H9 (cell line): ENCODE measurements at regions not wholly inside any gene's neighbourhood (a gene's known extent, or its start where the extent isn't known, plus 50 kb on each side); places are given as distances from the start of the nearest gene placed in this dataset.

Experiments
- DNase-seq: peaks from one replicate; pipeline ENCODE4 v3.0.0-alpha.2; 2017
- H2AFZ ChIP-seq: one replicate; pipeline ENCODE4 v1.6.1; 2013; ENCODE audit warnings: mild to moderate bottlenecking, low read length, control low read depth, moderate library complexity
- H2AK5ac ChIP-seq: 2 replicates; pipeline ENCODE4 v1.6.1; 2013; ENCODE audit warnings: low read length, control low read depth, mixed read lengths; ENCODE audit not compliant: insufficient read length
- H2BK120ac ChIP-seq: one replicate; pipeline ENCODE4 v1.6.1; 2013; ENCODE audit warnings: low read depth, mild to moderate bottlenecking, low read length, control low read depth, inconsistent platforms; ENCODE audit not compliant: poor library complexity, severe bottlenecking
- H2BK12ac ChIP-seq: 2 replicates; pipeline ENCODE4 v1.6.1; 2013; ENCODE audit warnings: low read length, control low read depth, mixed read lengths, low read depth; ENCODE audit not compliant: insufficient read length
- H2BK15ac ChIP-seq: 2 replicates; pipeline ENCODE4 v1.6.1; 2013; ENCODE audit warnings: low read depth, low read length, control low read depth
- H2BK20ac ChIP-seq: one replicate; pipeline ENCODE4 v1.6.1; 2013; ENCODE audit warnings: low read depth, mild to moderate bottlenecking, low read length, control low read depth, inconsistent platforms; ENCODE audit not compliant: poor library complexity, severe bottlenecking
- H2BK5ac ChIP-seq: 2 replicates; pipeline ENCODE4 v1.6.1; 2013; ENCODE audit warnings: low read length, control low read depth, mixed read lengths; ENCODE audit not compliant: insufficient read length
- H3K14ac ChIP-seq: 2 replicates; pipeline ENCODE4 v1.6.1; 2013; ENCODE audit warnings: low read length, control low read depth; ENCODE audit not compliant: insufficient read depth
- H3K18ac ChIP-seq: 2 replicates; pipeline ENCODE4 v1.6.1; 2013; ENCODE audit warnings: low read depth, mild to moderate bottlenecking, mixed read lengths, low read length, control low read depth; ENCODE audit not compliant: insufficient read length
- H3K23ac ChIP-seq: 2 replicates; pipeline ENCODE4 v1.6.1; 2013; ENCODE audit warnings: low read length, control low read depth, mixed read lengths, low read depth; ENCODE audit not compliant: insufficient read length
- H3K23me2 ChIP-seq: 2 replicates; pipeline ENCODE4 v1.6.1; 2013; ENCODE audit warnings: low read depth, mild to moderate bottlenecking, mixed read lengths, low read length, control low read depth; ENCODE audit not compliant: insufficient read length, poor library complexity, severe bottlenecking
- H3K27ac ChIP-seq: 2 replicates; pipeline ENCODE4 v1.5.1; 2013; ENCODE audit warnings: low read length, control low read depth, mixed read lengths, low read depth; ENCODE audit not compliant: insufficient read length
- H3K27me3 ChIP-seq: 2 replicates; pipeline ENCODE4 v1.6.1; 2013; ENCODE audit warnings: low read length, control low read depth, inconsistent platforms; ENCODE audit not compliant: insufficient read depth
- H3K4ac ChIP-seq: 2 replicates; pipeline ENCODE4 v1.6.1; 2013; ENCODE audit warnings: low read depth, mild to moderate bottlenecking, control low read depth, inconsistent platforms, low read length, moderate library complexity
- H3K4me1 ChIP-seq: 2 replicates; pipeline ENCODE4 v1.6.1; 2013; ENCODE audit warnings: low read length, control low read depth, inconsistent platforms; ENCODE audit not compliant: insufficient read depth
- H3K4me2 ChIP-seq: 2 replicates; pipeline ENCODE4 v1.6.1; 2013; ENCODE audit warnings: low read length, control low read depth, mixed read lengths; ENCODE audit not compliant: insufficient read length, insufficient read depth
- H3K56ac ChIP-seq: 2 replicates; pipeline ENCODE4 v1.6.1; 2013; ENCODE audit warnings: low read depth, mild to moderate bottlenecking, mixed read lengths, low read length, control low read depth; ENCODE audit not compliant: insufficient read length
- H3K79me1 ChIP-seq: 2 replicates; pipeline ENCODE4 v1.6.1; 2013; ENCODE audit warnings: low read depth, mild to moderate bottlenecking, moderate library complexity, low read length, control low read depth, inconsistent platforms; ENCODE audit not compliant: insufficient read depth, poor library complexity, severe bottlenecking
- H3K79me2 ChIP-seq: 2 replicates; pipeline ENCODE4 v1.6.1; 2013; ENCODE audit warnings: low read length, control low read depth, inconsistent platforms; ENCODE audit not compliant: insufficient read depth
- H3K9ac ChIP-seq: 2 replicates; pipeline ENCODE4 v1.6.1; 2013; ENCODE audit warnings: low read length, control low read depth, mixed read lengths; ENCODE audit not compliant: insufficient read length; ENCODE audit errors: extremely low read depth
- H3K9me3 ChIP-seq: one replicate; pipeline ENCODE4 v1.6.1; 2013; ENCODE audit warnings: low read depth, low read length, inconsistent platforms; ENCODE audit not compliant: control insufficient read depth
- H3T11ph ChIP-seq: one replicate; pipeline ENCODE4 v1.6.1; 2013; ENCODE audit warnings: mild to moderate bottlenecking, low read length, control low read depth, inconsistent platforms
- H4K20me1 ChIP-seq: one replicate; pipeline ENCODE4 v1.6.1; 2013; ENCODE audit not compliant: control insufficient read depth, insufficient read length, insufficient read depth
- H4K5ac ChIP-seq: 2 replicates; pipeline ENCODE4 v1.6.1; 2013; ENCODE audit warnings: low read depth, mild to moderate bottlenecking, mixed read lengths, low read length, control low read depth; ENCODE audit not compliant: insufficient read length
- H4K8ac ChIP-seq: replicated peaks from 2 replicates; pipeline ENCODE4 v1.6.1; 2013; ENCODE audit warnings: low read length, control low read depth, mixed read lengths, low read depth; ENCODE audit not compliant: insufficient read length
- H4K91ac ChIP-seq: 2 replicates; pipeline ENCODE4 v1.6.1; 2013; ENCODE audit warnings: low read depth, mild to moderate bottlenecking, moderate library complexity, mixed read lengths, low read length, control low read depth; ENCODE audit not compliant: insufficient read length
- H3K27ac Mint-ChIP-seq, 3 experiments: 2 replicates in 2 of 3; 3 replicates in 1 of 3; pipeline ENCODE4 v1.8.0; 2020 to 2021; ENCODE audit warnings: mixed read lengths in 3 of 3, mild to moderate bottlenecking in 1 of 3, moderate library complexity in 1 of 3
- H3K27me3 Mint-ChIP-seq: 2 replicates; pipeline ENCODE4 v1.8.0; 2021; ENCODE audit warnings: low read depth, mild to moderate bottlenecking, moderate library complexity, mixed read lengths
- H3K36me3 Mint-ChIP-seq, 3 experiments: 2 replicates in 2 of 3; 3 replicates in 1 of 3; pipeline ENCODE4 v1.8.0; 2020 to 2021; ENCODE audit warnings: low read depth in 3 of 3, mixed read lengths in 3 of 3; ENCODE audit not compliant: insufficient read depth in 1 of 3
- H3K4me1 Mint-ChIP-seq, 2 experiments: 2 replicates each; pipeline ENCODE4 v1.8.0; 2020; ENCODE audit warnings: mixed read lengths in 2 of 2
- H3K4me3 Mint-ChIP-seq, 2 experiments: 2 replicates in 1 of 2; 3 replicates in 1 of 2; pipeline ENCODE4 v1.8.0; 2020 to 2021; ENCODE audit warnings: mild to moderate bottlenecking in 2 of 2, mixed read lengths in 2 of 2, moderate library complexity in 1 of 2
- H3K9me3 Mint-ChIP-seq, 2 experiments: 2 replicates in 1 of 2; 3 replicates in 1 of 2; pipeline ENCODE4 v1.8.0; 2020; ENCODE audit warnings: mild to moderate bottlenecking in 2 of 2, mixed read lengths in 2 of 2, moderate library complexity in 1 of 2
- WGBS: extraction: QIAGEN DNeasy Blood & Tissue Kit; methylation state at CpG from one replicate; pipeline ENCODE4 v1.1.7; 2013; ENCODE audit warnings: missing lambda C conversion rate, low lambda C conversion rate, mixed read lengths; ENCODE audit not compliant: insufficient read length; ENCODE audit errors: extremely low coverage; 5-methylcytosine and 5-hydroxymethylcytosine counted together
- TF ChIP-seq, protein P1 (sequence below): fragments of 200-600 bp; sonication (generic); conservative IDR thresholded peaks from 3 replicates; pipeline ENCODE4 v1.8.0; 2021; ENCODE audit warnings: antibody characterized with exemption, mild to moderate bottlenecking

DNA sequence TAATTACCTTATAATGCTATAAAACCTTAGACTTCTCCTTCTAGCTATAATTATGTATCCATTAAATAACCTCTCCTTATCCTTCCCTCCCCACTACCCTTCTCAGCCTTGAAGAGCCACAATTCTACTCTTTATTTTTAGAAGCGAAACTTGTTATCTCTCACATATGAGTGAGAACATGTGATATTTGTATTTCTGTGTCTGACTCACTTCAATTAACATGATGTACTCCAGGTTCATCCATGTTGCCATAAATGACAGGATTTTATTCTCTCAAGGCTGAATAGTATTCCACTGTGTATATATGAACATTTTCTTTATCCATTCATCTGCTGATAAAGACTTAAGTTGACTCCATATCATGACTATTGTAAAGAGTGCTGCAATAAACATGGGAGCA lies 485.6 kb downstream of the FLRT2 start:
- no peak overlapping the region for H3K27ac Mint-ChIP-seq

More for the DNA sequence above, 485.6 kb downstream of the FLRT2 start:
- Histone ChIP-seq H3K79me2 (no peaks in the 10 kb centered on the region), H2BK120ac (no peak overlapping the region), H3K23me2 (no peaks in the 10 kb centered on the region), H3K4me1 (no peaks in the 10 kb centered on the region), H3T11ph (no peak overlapping the region), H2BK5ac (no peak overlapping the region), H2AFZ (no peak overlapping the region), H3K27me3 (no peaks in the 10 kb centered on the region), H3K23ac (no peak overlapping the region), H2BK12ac (no peak overlapping the region), H4K20me1 (no peaks in the 10 kb centered on the region), H3K79me1 (no peaks in the 10 kb centered on the region), H2AK5ac (no peak overlapping the region), H3K9ac (no peak overlapping the region), H4K8ac (no peak overlapping the region), H3K27ac (no peak overlapping the region), H4K5ac (no peak overlapping the region), H3K18ac (no peak overlapping the region), H3K4ac (no peak overlapping the region), H3K56ac (no peak overlapping the region), H2BK15ac (no peak overlapping the region), H3K14ac (no peak overlapping the region), H3K9me3 (no peaks in the 10 kb centered on the region), H2BK20ac (no peak overlapping the region), H3K4me2 (no peak overlapping the region), H4K91ac (no peak overlapping the region)
- no peak overlapping the region for H3K4me3 Mint-ChIP-seq
- no peak for DNase-seq
- no peaks in the 10 kb centered on the region for H3K36me3 Mint-ChIP-seq
- no peaks in the 10 kb centered on the region for H3K27me3 Mint-ChIP-seq
- no CpG with 5 or more reads among the region's 1 CpG for whole genome bisulfite sequencing
- TF ChIP-seq, protein P1, sequence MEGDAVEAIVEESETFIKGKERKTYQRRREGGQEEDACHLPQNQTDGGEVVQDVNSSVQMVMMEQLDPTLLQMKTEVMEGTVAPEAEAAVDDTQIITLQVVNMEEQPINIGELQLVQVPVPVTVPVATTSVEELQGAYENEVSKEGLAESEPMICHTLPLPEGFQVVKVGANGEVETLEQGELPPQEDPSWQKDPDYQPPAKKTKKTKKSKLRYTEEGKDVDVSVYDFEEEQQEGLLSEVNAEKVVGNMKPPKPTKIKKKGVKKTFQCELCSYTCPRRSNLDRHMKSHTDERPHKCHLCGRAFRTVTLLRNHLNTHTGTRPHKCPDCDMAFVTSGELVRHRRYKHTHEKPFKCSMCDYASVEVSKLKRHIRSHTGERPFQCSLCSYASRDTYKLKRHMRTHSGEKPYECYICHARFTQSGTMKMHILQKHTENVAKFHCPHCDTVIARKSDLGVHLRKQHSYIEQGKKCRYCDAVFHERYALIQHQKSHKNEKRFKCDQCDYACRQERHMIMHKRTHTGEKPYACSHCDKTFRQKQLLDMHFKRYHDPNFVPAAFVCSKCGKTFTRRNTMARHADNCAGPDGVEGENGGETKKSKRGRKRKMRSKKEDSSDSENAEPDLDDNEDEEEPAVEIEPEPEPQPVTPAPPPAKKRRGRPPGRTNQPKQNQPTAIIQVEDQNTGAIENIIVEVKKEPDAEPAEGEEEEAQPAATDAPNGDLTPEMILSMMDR: no peak
- H3K9me3 Mint-ChIP-seq: no peaks in the 10 kb centered on the region
- H3K4me1 Mint-ChIP-seq: peaks cover 10% of the 10 kb centered on the region in 2 experiments
